ENCODE measurements at regions not wholly inside any gene's neighbourhood (a gene's known extent, or its start where the extent isn't known, plus 50 kb on each side); places are given as distances from the start of the nearest gene placed in this dataset.

GRCh38 chr22:47372111-47372581 is 609.7 kb downstream of the TBC1D22A start:
- no peak for TF ChIP-seq CTCF (IDR thresholded peaks at IDR 0.05; ENCODE audit: insufficient read depth, low read depth, low read length, missing control alignments)
- DNase-seq (ENCODE audit: low read depth): no peak

DNA sequence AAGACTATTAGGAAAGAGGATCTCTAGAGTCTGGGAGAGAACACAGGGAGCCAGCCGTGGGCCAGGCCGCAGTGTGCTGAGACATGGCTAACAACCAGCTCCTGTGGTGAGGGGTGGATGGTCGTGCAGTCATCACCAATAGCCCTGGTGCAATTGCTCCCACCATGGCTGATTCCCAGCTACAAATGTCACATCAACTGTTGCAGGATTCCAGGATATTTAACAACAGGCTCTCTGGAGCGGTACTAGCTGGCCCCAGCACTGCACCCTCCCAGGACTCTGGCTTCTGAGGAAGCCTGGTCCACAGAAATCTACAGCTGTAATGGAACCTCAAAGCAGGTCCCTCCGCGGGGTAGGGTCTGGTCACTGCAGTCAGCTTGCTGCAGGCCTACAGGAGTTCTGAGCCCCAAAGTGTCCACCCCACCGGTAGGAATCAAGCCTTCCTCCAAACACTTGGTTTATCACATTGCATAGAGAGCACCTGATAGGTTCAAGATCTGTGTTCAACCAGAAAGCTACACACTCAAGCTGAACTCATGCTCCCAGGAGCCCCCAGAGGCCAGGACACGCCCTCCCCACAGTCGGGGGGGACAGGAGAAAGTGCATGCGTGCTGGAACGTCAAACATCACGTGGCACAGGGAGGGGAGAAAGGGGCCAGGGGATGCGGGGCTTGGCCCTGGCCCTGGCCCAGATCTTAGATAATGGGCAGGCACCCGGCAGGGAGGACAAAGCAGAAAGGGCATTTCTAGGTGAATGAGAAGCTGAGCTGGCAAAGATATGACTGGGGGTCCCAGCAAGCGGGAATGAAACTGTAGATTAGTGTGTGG is 609.0 kb downstream of the TBC1D22A start:
- TF ChIP-seq CTCF (IDR thresholded peaks at IDR 0.05; ENCODE audit: insufficient read depth, low read depth, low read length, missing control alignments): no peak
- no peak for DNase-seq (ENCODE audit: low read depth)
- H3K4me3 ChIP-seq (ENCODE audit: low read length): no peak overlapping the region

More at GRCh38 chr22:47372111-47372581, 609.7 kb downstream of the TBC1D22A start:
- H3K4me3 ChIP-seq (ENCODE audit: low read length): no peak overlapping the region

DNA sequence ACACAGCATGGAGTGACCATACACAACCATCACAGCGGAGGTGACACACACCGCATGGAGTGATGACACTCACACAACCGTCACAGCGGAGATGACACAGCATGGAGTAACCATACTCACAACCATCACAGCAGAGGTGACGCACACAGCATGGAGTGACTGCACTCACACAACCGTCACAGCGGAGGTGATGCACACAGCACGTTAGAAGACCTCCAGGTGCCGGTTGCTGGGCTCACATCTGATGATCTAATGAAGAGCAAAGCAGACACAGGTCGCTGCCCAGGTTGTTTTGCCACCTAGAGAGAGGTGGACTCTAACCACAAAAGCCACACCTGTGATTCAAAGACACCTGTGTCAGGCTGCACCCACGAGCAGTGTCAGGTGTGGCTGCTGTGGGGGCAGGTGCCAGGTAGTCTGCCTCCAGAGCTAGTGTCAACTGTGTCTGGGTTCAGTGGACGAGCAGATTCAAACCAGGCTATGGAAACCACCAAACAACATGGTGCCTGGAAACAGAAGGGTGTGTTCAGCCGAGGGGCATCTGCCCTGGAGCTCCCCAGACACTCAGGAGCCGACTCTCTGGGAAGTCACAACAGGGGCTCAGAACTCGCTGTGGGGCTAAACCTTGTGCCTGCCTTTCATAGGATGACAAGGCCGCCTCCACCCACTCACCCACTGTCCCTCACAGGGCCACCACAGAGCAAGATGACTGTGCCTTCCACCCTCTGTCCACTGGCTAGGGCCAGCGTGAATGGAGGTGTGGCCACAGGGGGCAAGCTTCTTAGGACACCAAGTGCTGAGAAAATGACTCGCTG is 608.2 kb downstream of the TBC1D22A start:
- no peak for DNase-seq (ENCODE audit: low read depth)
- H3K4me3 ChIP-seq (ENCODE audit: low read length): no peak overlapping the region
- no peak for TF ChIP-seq CTCF (IDR thresholded peaks at IDR 0.05; ENCODE audit: insufficient read depth, low read depth, low read length, missing control alignments)

DNA sequence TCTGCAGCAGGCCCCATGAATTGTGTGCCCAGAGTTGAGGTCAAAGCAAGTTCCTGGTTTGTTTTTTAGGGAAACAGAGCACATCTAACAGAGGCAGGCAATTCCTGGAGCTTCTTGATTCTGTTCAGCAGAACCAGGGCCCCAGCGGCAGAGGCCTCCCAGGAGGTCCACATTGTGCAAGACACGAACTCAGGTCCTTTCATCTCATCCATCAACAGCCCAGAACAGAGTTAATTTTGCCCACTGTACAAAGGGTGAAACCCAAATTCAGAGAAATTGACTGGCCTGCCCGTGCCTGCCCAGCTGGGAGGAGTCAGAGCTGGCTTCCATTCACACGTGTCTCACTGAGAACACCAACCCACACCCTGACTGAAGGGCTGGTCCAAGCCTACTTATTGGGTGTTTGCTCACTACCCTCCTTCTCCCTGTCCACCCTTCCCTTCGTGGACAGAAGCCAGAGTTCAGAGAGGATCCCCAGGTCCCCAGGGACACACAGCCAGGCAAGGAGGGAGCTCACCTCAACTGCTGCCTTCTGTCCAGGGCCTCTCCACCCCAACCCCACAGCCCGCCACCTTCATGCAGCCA is 607.1 kb downstream of the TBC1D22A start:
- TF ChIP-seq CTCF (IDR thresholded peaks at IDR 0.05; ENCODE audit: insufficient read depth, low read depth, low read length, missing control alignments): no peak
- H3K4me3 ChIP-seq (ENCODE audit: low read length): no peak overlapping the region
- DNase-seq (ENCODE audit: low read depth): no peak

DNA sequence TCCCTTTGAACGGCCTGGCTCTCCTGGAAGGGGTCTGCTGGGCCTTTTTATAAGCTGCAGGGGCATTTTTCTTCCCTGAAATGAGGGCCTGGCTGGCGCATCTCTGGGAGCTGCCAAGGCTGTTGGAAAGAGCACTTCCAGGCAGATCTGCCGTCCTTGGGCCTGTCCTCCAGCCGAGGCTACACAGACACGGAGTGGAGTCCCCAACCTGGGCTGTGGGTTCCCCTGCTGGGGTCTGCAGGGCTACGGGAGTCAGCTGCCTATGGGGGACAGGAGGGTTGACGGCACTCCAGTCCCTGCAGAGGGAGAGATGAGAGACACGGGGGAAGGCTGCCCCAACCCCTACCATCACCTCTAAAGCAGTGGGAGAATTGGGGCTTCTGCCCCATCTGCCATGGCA is 606.6 kb downstream of the TBC1D22A start:
- no peak overlapping the region for H3K4me3 ChIP-seq (ENCODE audit: low read length)
- no peak for DNase-seq (ENCODE audit: low read depth)
- TF ChIP-seq CTCF (IDR thresholded peaks at IDR 0.05; ENCODE audit: insufficient read depth, low read depth, low read length, missing control alignments): no peak

- TF ChIP-seq CTCF (IDR thresholded peaks at IDR 0.05; ENCODE audit: insufficient read depth, low read depth, low read length, missing control alignments): no peak
- no peak for DNase-seq (ENCODE audit: low read depth)
- H3K4me3 ChIP-seq (ENCODE audit: low read length): no peak overlapping the region
Observed at GRCh38 chr22:47367993-47368945, 605.8 kb downstream of the TBC1D22A start.

Measured in epithelial cell of esophagus (primary cell).